ENCODE measurements at regions not wholly inside any gene's neighbourhood (a gene's known extent, or its start where the extent isn't known, plus 50 kb on each side); places are given as distances from the start of the nearest gene placed in this dataset.
A peak's percentile ranks its signal among the peaks of the same experiment; 100 is the strongest.

DNA sequence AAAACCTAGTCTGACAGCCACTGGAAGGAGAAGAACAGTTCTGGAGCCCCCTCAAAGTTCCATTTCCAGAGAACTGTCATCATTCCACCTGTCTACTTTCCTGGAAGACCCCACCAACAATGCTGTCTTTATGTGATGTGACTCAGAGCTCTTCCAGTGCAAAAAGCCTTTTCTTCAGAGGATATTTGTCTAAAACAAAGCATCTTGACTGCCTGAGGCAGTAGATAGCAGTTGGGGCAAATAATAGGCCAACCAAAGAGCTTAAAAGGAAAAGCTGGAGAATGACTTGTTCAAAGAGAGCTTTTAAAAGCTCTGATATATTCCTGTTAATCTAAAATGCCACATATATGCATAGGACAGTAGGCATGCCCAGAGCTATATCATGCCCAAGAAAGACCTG is 62.6 kb downstream of the MIS18A start:
- DNase-seq = no peak

- DNase-seq = no peak
Measured at GRCh38 chr21:32215306-32215685, 63.6 kb downstream of the MIS18A start.

DNA sequence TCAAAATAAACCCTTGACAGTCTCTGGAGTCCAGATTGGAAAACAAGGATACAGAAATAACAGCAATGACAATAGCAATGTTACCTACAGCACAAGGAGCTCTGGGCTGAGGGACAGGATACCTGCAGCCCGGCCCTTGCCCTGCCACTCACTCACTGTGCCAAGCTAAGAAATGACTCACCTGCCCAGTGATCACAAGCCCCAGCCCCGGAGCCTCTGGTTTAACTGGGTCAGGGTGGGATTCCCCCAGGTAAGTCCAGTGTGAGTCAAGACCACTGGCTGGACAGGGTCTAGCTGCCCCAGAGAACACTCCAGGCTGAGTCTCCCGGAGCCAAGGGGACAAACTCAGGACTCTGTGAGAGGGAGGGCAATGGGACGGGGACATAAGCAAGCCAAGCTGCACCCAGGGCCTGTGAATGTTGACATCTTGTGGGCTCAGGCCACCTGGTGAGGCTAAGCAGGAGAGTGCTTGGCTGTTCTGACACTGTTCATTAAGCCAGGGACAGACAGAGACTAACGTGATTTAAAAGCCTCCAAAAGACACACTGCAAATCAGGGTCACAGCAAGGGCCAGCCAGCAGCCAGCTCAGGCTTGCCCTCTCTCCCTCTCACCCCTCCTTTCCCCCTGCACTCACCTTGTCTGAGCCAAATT is 64.1 kb downstream of the MIS18A start:
- no peak for DNase-seq

DNA sequence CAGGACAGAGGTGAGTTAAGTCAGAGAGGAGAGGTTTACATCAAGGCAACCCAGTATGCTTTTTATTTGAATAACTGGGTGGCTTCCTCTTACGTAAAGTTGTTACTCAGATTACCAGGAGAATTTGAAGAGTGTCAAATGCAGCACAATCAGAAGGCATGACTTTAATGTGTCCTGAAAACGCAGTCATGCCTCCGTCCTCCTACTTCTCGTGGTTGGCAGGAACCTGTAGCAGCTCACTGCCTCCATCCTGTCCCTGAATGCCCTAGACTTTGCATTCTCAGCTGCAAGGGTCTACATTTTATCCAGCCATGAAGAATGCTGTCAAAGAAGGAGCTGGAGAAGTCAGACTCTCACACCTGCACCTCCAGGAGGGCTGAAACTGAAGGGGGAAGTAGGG is 66.7 kb downstream of the MIS18A start:
- no peak for DNase-seq

DNA sequence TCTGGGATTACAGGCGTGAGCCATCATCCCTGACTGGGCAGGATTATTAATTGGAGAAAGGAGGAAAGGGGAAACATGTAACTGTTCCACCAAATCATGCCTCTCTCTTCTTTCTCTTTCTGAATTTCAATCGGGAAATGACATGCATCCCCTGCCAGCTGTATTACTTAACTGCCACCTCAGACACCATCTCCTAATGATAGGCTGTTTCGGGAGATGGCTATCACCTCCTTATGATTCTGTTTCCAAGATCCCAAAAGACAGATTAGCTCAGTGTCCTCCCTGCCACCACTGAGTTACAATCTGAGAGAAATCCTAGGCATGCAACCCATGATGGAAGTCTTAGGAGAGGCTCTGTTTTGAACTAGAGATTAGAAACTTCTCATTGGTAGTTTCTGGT is 67.5 kb downstream of the MIS18A start:
- no peak for DNase-seq

DNA sequence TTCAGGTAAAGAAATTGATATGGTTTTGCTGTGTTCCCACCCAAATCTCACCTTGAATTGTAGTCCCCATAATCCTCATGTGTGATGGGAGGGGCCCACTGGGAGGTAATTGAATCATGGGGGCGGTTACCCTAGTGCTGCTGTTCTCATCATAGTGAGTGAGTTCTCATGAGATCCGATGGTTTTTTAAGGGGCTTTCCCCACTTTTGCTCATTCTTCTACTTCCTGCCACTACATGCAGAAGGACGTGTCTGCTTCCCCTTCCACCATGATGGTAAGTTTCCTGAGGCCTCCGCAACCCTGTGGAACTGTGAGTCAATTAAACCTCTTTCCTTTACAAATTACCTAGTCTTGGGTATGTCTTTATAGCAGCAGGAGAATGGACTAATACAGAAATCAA is 69.3 kb downstream of the MIS18A start:
- DNase-seq = no peak

- no peak for DNase-seq
Measured at GRCh38 chr21:32207406-32207716, 71.5 kb downstream of the MIS18A start.

GRCh38 chr21:32206631-32207405 is 72.0 kb downstream of the MIS18A start:
- DNase-seq = no peak

DNA sequence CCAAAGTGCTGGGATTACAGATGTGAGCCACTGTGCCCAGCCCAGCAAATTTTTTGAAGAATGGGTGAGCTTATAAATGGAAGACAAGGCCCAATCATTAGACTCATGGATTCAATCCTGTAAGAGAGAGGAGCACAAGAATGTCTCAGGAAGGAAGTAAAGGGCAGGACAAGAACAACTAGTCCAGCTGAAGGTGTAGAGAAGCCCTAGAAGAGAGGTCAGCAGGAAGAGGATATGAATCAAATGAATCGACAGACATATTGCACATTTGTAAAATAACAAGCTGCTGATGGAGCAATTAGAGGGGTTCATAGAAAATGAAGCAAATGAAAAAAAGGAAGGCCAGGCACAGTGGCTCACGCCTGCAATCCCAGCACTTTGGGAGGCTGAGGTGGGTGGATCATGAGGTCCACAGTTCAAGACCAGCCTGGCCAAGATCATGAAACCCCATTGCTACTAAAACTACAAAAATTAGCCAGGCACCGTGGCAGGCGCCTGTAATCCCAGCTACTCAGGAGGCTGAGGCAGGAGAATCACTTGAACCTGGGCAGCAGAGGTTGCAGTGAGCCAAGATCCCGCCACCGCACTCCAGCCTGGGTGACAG is 74.9 kb downstream of the MIS18A start:
- no peak for DNase-seq

GRCh38 chr21:32200029-32200428 is 78.8 kb downstream of the MIS18A start:
- DNase-seq = no peak

- DNase-seq = peak in 1 of 58 donors; percentile 1
Measured at GRCh38 chr21:32198384-32198783, 80.5 kb downstream of the MIS18A start.

GRCh38 chr21:32197896-32198295 is 81.0 kb downstream of the MIS18A start:
- no peak for DNase-seq

DNA sequence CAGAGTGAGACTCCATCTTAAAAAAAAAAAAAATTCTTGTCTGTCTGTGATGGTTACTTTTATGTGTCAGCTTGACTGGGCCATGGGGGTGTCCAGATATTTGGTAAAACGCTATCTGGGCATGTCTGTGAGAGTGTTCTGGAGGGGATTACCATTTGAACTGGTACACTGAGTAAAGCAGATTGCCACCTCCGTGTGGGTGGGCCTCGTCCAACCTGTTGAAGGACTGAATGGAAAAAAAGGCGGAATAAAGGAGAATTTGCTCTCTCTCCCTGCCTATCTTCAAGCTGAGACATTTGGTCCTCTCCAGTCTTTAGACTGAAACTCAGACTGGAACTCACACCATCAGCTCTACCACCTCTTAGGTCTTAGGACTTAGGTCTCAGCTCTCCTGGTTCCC is 82.8 kb downstream of the MIS18A start:
- no peak for DNase-seq

- no peak for DNase-seq
Measured at GRCh38 chr21:32193098-32193465, 85.8 kb downstream of the MIS18A start.

- no peak for DNase-seq
Measured at GRCh38 chr21:32192291-32193097, 86.4 kb downstream of the MIS18A start.

DNA sequence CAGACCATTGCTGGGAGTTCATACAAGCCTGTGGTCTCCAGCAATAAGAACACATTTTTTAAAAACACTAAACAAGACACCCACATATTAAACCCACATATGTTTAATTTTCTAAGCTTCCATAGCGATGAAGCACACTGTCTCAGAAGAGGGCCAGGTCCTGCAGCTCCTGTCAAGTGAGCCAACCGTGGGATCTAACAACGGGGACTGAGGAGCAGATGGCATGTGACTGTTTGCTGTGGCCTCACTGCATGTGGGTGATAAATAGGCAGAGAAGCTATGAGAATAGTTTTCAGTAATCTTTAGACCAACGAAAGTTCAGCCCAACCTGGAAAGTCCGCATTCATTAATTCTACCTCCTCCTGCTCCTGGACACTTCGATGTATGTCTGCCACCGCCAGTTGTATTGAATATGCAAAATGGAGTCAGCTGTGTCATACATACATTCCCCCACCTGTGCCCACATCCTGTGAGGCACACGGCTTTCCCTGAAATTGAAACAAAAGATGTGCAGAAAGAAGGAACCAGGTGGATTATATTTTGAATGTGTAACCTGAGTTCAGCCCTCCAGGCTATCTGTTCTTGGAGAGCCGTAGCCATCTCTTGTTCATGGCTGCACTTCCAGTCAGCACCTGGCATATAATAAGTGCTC is 88.2 kb downstream of the MIS18A start:
- DNase-seq = no peak

DNA sequence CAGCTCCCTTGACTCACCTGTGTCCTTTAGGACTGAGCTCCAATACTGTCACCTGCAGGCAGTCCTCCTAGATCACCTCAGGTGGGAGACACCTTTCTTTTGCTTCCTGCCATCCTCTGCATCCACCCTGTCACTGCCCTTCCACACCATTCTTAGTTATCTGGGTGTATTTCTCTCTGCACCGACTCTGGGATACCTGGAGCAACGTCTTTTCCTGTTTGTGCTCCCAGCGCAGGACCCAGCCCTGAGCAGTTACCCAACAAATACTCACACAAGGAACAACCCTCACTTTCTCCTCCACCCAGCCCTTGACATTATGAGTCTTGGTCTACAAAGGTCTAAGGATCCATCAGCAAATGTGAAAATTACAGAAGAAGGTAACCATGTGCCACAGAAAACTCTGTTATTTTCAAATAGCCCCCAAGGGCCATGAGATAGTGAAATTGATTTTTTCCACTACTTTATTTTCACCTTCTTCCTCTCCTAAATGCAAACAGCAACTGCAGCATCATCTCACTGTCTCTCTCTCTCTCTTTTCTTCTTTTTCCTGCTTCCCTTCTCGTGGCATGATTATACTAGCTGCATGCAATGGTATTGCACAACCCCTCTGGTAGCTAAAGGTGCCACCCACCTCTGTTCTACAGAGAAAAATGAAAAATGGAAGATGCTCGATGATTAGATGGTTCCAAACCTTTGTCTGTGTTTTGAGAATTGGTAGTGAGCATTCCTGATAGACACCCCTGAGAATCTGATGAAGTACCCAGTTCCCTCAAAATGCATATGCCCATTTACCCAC is 89.0 kb downstream of the MIS18A start:
- DNase-seq = no peak

DNA sequence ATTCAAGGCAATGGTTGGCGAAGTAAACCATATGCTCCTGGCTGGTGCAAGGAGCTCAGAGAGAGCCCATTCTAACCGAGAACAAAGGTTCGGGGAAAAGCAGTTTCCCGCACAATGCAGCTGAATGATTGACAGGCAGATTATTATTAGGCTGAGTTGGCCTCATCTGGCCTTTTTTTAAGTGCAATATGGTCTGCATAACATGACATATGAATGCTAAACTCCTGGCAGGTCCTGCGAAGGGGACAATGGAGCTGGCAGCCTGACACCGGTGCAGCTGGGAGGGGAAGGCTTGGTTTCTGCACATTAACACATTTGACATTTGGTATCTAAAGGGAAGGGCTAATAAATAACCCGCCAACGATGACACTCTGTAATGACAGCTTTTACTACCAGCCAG is 92.0 kb downstream of the MIS18A start:
- DNase-seq = no peak

- DNase-seq = no peak
Measured at GRCh38 chr21:32185726-32186125, 93.1 kb downstream of the MIS18A start.

- no peak for DNase-seq
Measured at GRCh38 chr21:32185103-32185502, 93.7 kb downstream of the MIS18A start.

DNA sequence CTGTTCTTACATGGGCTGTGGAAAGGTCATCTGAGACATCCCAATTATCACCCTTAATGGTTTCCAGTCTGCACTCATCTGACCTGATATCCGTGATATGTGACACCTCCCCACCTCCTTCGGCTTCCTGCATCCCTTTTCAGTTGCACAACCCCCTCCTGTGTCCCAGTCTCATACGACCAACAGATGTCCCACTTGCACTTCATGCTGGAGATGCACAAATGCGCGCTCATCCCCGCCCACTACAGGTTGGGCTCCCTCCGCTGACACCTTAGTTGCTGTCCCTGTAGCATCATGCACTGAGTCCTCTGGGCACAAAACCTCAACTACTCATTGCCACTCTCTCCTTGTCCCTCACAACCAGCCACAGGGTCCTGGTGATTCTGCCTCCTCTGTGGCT is 94.4 kb downstream of the MIS18A start:
- DNase-seq = no peak
